Sigmoid colon (tissue), 4 donors: ENCODE measurements at regions not wholly inside any gene's neighbourhood (a gene's known extent, or its start where the extent isn't known, plus 50 kb on each side); places are given as distances from the start of the nearest gene placed in this dataset.

ENCODE experiments used
- CTCF ChIP-seq, 4 experiments: fragments of 450-650 bp in 3 of 4; fragments of 200-600 bp in 1 of 4; IDR thresholded peaks; one replicate each; pipeline ENCODE4 v1.5.1; 2016 to 2019; ENCODE audit warnings: antibody characterized with exemption in 4 of 4, mild to moderate bottlenecking in 3 of 4, moderate library complexity in 2 of 4
- EP300 ChIP-seq, 4 donors: sonication (generic); formaldehyde crosslinking; IDR thresholded peaks; one replicate each; pipeline ENCODE4 v1.6.1; 2017; ENCODE audit warnings: antibody characterized with exemption in 4 of 4
- POLR2A ChIP-seq, 2 donors: fragments of 450-650 bp; IDR thresholded peaks; one replicate each; pipeline ENCODE4 v1.6.1; 2016; ENCODE audit warnings: antibody characterized with exemption in 2 of 2, mild to moderate bottlenecking in 2 of 2, moderate library complexity in 2 of 2
- POLR2AphosphoS5 ChIP-seq, 4 donors: sonication (generic); formaldehyde crosslinking; IDR thresholded peaks; one replicate each; pipeline ENCODE4 v1.6.1; 2017; ENCODE audit warnings: antibody characterized with exemption in 4 of 4

GRCh38 chr2:120892271-120892966 lies 156.8 kb downstream of the GLI2 start:
- no peak for TF ChIP-seq POLR2AphosphoS5 (IDR thresholded peaks at IDR 0.05)
- TF ChIP-seq CTCF (IDR thresholded peaks at IDR 0.05), result no peak
- no peak for TF ChIP-seq POLR2A (IDR thresholded peaks at IDR 0.05)
- TF ChIP-seq EP300 (IDR thresholded peaks at IDR 0.05), result no peak
